Neuron (in vitro differentiated cells): ENCODE measurements at regions not wholly inside any gene's neighbourhood (a gene's known extent, or its start where the extent isn't known, plus 50 kb on each side); places are given as distances from the start of the nearest gene placed in this dataset.

ENCODE experiments used
- H2AFZ ChIP-seq: one replicate; pipeline ENCODE4 v1.6.1; 2013; ENCODE audit warnings: low read depth, mild to moderate bottlenecking, inconsistent platforms, low read length, moderate library complexity
- H3K27me3 ChIP-seq: one replicate; pipeline ENCODE4 v1.6.1; 2013; ENCODE audit warnings: low read length; ENCODE audit not compliant: insufficient read depth
- H3K36me3 ChIP-seq: one replicate; pipeline ENCODE4 v1.6.1; 2013; ENCODE audit warnings: low read length; ENCODE audit not compliant: insufficient read depth
- H3K4me1 ChIP-seq: one replicate; pipeline ENCODE4 v1.6.1; 2013; ENCODE audit warnings: low read length; ENCODE audit not compliant: insufficient read depth
- H3K4me3 ChIP-seq: 2 replicates; pipeline ENCODE4 v1.5.1; 2013; ENCODE audit warnings: mild to moderate bottlenecking, low read length, moderate library complexity
- H3K9me3 ChIP-seq: one replicate; pipeline ENCODE4 v1.6.1; 2013; ENCODE audit warnings: low read length

DNA sequence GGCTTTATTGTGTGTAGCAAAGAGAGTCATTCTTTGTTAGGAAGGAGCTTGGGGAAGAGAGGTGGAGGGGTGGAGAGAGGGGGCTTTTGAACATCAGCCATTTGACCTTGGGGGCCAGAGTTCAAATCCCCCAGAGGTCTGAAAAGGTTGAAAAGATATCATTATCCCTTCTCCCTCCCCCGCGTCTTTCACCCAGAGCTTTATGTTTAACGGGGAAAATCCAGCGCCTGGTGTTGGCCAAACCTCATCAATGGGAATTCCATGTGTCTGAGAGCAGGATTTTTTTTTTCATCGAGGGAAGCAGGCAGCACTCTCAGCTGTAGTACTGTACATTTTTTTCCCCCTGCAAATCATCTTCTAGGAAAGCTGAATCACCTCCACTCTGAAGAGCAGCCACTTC is 122.4 kb upstream of the HSD17B12 start:
- peak overlapping the region; percentile 44 for H2AFZ ChIP-seq
- no peaks in the 10 kb centered on the region for H3K36me3 ChIP-seq
- no peaks in the 10 kb centered on the region for H3K9me3 ChIP-seq
- H3K4me3 ChIP-seq: peak overlapping the region; percentile 38
- no peaks in the 10 kb centered on the region for H3K27me3 ChIP-seq
- H3K4me1 ChIP-seq: peaks cover 54% of the 10 kb centered on the region

DNA sequence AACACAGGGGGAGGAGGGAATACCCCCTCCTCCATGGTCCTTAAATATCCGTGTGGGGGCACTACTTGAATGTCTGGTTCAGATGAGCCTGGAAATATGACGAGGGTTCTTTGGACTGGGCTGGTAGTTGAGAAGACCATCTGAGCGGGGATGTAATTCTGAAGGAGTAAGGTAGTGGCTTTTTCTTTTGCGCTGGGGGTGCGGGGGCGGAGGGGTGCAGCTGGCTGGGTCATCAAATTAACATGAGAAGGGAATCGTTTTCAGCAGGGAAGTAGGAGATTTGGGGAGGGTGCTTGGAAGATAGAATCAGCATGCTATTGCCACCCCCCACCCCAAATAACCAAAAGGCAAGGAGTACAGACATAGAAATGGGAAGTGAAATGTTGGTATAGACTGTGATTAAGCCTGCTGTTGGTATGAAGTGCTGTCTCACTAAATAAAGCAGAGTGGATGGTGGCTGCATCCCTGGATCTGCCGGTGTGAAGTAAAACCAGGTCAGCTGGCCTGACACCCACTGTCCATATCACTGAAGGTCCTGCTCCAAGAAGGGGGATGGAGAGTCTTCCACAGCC is 121.9 kb upstream of the HSD17B12 start:
- no peak overlapping the region for H2AFZ ChIP-seq
- no peaks in the 10 kb centered on the region for H3K9me3 ChIP-seq
- peaks cover 54% of the 10 kb centered on the region for H3K4me1 ChIP-seq
- H3K27me3 ChIP-seq: no peaks in the 10 kb centered on the region
- H3K4me3 ChIP-seq: peak overlapping the region; percentile 38
- no peaks in the 10 kb centered on the region for H3K36me3 ChIP-seq

DNA sequence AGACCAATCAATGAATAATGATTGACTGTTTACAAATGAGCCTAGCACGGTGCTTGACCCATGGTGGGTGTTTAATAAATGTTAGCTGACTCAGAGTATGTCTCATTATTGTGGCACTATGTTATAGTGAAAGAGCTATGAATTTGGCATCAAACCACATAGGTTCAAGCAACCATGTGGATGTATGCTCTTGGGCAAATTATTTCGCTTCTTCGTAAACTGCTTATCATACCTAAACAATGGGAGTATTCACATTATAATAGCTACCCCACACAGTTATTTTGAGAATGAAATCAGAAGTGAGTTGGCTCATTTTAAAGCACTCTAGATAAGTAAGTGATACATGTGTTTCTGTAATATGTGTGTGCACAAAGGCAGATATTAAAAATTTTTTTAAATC is 118.7 kb upstream of the HSD17B12 start:
- H3K36me3 ChIP-seq: no peaks in the 10 kb centered on the region
- H3K9me3 ChIP-seq: no peaks in the 10 kb centered on the region
- H3K4me1 ChIP-seq: peaks cover 25% of the 10 kb centered on the region
- H2AFZ ChIP-seq: no peak overlapping the region
- no peak overlapping the region for H3K4me3 ChIP-seq
- H3K27me3 ChIP-seq: no peaks in the 10 kb centered on the region

DNA sequence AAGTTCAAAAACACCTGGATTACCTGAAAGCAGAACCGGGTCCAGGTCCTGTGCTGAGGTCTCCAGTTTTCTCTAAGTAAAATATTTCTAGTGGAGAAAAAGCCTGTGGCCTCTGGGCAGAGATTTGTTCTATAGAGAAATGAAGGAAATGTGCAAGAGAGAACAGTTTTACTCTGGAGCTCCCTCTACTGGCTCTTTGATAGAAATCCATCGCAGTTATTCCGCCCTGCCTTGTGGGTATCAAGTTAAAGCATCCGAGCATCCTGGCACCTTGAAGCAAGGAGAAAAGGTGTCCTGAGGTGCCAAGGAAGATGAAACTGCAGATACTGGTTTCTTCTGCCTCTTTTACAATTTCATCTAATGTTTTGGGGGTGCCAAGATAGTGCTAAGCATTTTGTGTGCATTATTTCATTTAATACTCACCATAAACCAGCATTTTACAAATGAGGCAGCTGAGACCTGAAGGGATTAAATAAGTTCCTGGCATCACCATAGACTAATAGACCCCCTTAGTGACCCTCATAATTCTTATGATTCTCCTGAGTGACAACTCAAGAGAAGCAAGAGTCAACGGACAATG is 113.1 kb upstream of the HSD17B12 start:
- Histone ChIP-seq H3K4me1 (no peaks in the 10 kb centered on the region), H2AFZ (no peak overlapping the region), H3K36me3 (no peaks in the 10 kb centered on the region), H3K9me3 (no peaks in the 10 kb centered on the region), H3K27me3 (peaks cover 5% of the 10 kb centered on the region), H3K4me3 (no peak overlapping the region)

- Histone ChIP-seq H3K9me3 (no peaks in the 10 kb centered on the region), H3K4me3 (no peak overlapping the region), H3K27me3 (peaks cover 33% of the 10 kb centered on the region), H2AFZ (no peak overlapping the region), H3K36me3 (no peaks in the 10 kb centered on the region), H3K4me1 (peaks cover 37% of the 10 kb centered on the region)
These were observed 107.3 kb upstream of the HSD17B12 start for GRCh38 chr11:43573233-43573632.

DNA sequence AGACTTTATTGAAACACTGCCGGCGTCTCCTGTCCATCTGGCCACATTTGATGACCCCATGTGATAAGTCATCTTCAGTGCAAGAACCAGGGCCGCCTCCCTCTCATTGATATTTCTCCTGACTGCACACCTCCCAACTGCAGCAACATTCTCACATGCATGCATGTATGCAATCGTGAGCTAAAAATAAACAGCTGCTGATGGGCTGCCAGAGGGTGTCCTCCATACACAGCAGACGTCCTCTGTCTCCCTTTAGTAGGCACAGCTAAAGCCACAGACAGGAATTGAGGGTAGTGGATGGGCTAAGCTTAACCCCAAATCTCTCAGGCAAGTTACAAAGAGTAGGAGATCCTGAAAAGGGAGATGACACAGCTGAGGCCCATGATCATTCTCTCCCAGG is 106.7 kb upstream of the HSD17B12 start:
- H2AFZ ChIP-seq: no peak overlapping the region
- peaks cover 43% of the 10 kb centered on the region for H3K4me1 ChIP-seq
- H3K36me3 ChIP-seq: no peaks in the 10 kb centered on the region
- no peak overlapping the region for H3K4me3 ChIP-seq
- H3K27me3 ChIP-seq: peaks cover 38% of the 10 kb centered on the region
- no peaks in the 10 kb centered on the region for H3K9me3 ChIP-seq

GRCh38 chr11:43574411-43574810 is 106.1 kb upstream of the HSD17B12 start:
- Histone ChIP-seq H3K9me3 (no peaks in the 10 kb centered on the region), H3K27me3 (peaks cover 38% of the 10 kb centered on the region), H3K36me3 (no peaks in the 10 kb centered on the region), H2AFZ (peak overlapping the region; percentile 75), H3K4me1 (peaks cover 43% of the 10 kb centered on the region), H3K4me3 (peak overlapping the region; percentile 56)

DNA sequence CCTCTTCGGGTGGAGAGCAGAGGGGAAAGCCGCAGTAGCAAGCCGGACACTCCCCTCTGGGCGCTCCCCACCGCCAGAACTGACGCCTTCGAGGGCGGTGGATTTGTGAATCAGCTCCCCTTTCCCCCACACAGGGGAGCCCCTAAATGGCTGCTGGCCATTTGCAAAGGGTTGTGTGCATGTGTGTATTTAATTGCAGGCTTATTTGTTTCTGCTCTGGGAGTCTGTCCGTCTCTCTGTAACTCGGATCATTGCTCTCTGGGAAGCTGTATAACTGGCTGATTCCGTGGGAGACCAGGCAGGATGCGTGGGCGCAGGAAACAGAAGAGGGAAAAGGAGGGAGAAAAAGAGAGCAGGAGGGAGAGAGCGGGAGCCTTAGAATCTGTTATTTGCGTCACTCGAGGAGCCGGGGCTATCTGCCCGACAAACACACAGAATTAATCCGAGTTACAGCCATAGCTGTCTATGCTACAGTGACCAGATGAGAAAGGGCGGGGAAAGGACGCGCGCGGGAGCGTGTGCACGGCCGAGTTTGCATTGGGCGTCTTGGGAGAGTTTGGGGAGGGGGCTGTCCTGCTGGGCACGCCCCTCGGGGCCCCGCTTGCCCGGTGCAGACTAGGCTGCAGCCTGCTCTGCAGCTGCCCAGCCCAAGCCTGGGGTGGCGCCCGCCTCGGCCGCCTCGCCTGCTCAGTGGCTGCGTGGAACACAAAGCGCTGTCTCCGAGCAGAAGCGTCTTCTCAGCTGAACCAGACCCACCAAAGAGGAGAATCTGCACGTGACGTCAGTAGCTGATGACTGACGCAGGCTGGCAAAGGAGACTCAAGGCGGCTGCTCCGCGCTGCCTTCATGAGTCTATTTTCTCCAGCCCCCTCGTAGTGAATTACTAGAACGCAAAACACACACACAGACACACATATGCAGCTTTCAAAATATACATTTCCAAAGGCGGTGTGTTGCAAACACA is 105.3 kb upstream of the HSD17B12 start:
- Histone ChIP-seq H3K9me3 (no peaks in the 10 kb centered on the region), H3K4me1 (peaks cover 46% of the 10 kb centered on the region), H3K4me3 (peak overlapping the region; percentile 56), H3K36me3 (no peaks in the 10 kb centered on the region), H2AFZ (peak overlapping the region; percentile 75), H3K27me3 (peaks cover 44% of the 10 kb centered on the region)

GRCh38 chr11:43575913-43576310 is 104.6 kb upstream of the HSD17B12 start:
- Histone ChIP-seq H2AFZ (peak overlapping the region; percentile 75), H3K9me3 (no peaks in the 10 kb centered on the region), H3K4me3 (peak overlapping the region; percentile 56), H3K4me1 (peaks cover 49% of the 10 kb centered on the region), H3K36me3 (no peaks in the 10 kb centered on the region), H3K27me3 (peaks cover 51% of the 10 kb centered on the region)

DNA sequence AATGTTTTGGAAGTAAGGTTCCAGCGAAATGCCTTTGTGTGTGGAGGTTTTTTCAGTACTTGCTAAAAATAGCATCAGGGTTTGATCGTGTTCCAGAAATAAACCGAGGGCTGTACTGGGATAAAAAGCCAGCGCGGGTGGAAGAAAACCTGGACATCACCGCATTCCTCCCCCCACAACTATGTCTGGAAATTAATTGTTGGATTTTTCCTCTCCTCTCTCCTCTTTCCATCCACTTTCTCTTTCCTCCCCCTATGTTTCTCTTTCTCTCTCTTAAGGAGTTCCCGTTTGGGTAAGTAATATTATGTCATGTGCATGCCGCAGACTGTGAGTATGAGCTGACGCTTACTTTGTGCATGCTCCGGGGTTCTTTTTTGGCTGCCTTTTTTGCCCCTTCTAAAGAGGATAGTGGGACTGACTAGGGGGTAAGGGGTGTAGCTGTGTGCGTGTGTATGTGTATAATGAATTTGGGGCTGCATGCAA is 104.2 kb upstream of the HSD17B12 start:
- Histone ChIP-seq H3K4me1 (peaks cover 54% of the 10 kb centered on the region), H3K27me3 (peaks cover 51% of the 10 kb centered on the region), H3K36me3 (no peaks in the 10 kb centered on the region), H3K9me3 (no peaks in the 10 kb centered on the region), H3K4me3 (peak overlapping the region; percentile 56), H2AFZ (peak overlapping the region; percentile 75)

DNA sequence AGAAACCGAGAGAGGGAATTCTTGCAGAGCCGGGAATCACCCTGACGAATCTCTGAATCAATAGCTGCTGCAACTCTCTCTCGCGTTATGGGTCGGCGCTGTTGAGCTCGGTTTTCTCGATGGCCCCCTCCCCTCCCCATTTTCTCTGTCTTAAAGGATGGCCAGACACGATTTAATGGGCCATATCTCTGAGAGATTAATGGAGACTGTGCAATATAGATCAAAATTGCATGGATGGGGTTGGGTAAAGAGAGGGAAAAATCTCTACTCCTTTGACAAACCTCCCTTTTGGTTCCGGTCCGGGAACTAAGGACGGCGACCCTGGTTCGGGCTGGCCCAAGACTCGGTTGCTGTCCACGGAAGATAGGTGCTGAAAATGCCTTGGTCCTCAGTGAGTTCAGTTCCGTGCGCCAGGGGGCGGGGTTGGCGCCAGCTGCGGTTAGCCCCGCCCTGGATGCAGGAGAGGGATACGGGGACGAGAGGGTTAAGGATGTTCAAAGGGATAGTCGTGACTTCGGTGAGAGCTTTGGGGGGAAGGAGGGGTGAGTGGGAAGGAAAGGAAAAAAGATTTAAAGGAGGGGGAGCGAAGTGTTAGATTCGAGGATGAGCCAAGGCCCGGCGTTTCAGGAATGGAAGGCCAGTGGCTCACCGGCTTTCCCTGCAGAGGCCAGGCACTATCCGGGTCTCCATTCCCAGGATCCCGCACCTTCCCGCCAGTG is 103.6 kb upstream of the HSD17B12 start:
- Histone ChIP-seq H2AFZ (peak overlapping the region; percentile 75), H3K9me3 (no peaks in the 10 kb centered on the region), H3K27me3 (peaks cover 56% of the 10 kb centered on the region), H3K4me3 (peak overlapping the region; percentile 56), H3K36me3 (no peaks in the 10 kb centered on the region), H3K4me1 (peaks cover 57% of the 10 kb centered on the region)

GRCh38 chr11:43577566-43578264 is 102.8 kb upstream of the HSD17B12 start:
- Histone ChIP-seq H3K36me3 (no peaks in the 10 kb centered on the region), H3K4me3 (no peak overlapping the region), H3K27me3 (peaks cover 64% of the 10 kb centered on the region), H3K4me1 (peaks cover 58% of the 10 kb centered on the region), H2AFZ (no peak overlapping the region), H3K9me3 (no peaks in the 10 kb centered on the region)
